GM12878 (cell line): ENCODE measurements at regions not wholly inside any gene's neighbourhood (a gene's known extent, or its start where the extent isn't known, plus 50 kb on each side); places are given as distances from the start of the nearest gene placed in this dataset.

ENCODE experiments used
- ATAC-seq: fragments of 200-7000 bp; cut with Tn5 transposase; 3 replicates; pipeline ENCODE4 v1.9.1; 2020; ENCODE audit warnings: mild to moderate bottlenecking, moderate library complexity
- BruUV-seq: library from RNA; stranded (reverse); fragments of 400-500 nt; replicated peaks from 2 replicates; lab custom pipeline; 2021; lab: Mats Ljungman, UMichigan
- CTCF ChIA-PET: fragments of 300-600 bp; sonication (Branson Sonifier 250); formaldehyde crosslinking; extraction: SDS; loops from one replicate; lab custom pipeline; 2021; ENCODE audit warnings: inconsistent platforms; lab: Yijun Ruan, JAX
- POLR2A ChIA-PET: fragments of 350-600 bp; formaldehyde crosslinking; extraction: SDS; loops from one replicate; lab custom pipeline; 2021; ENCODE audit warnings: inconsistent platforms; lab: Charles Lee
- RAD21 ChIA-PET: fragments of 300-600 bp; sonication (Branson Sonifier 250); formaldehyde crosslinking; loops from one replicate; lab custom pipeline; 2023; ENCODE audit warnings: antibody characterized with exemption; ENCODE audit not compliant: unreplicated experiment; lab: Charles Lee
- SMC1A ChIA-PET: fragments of 300-600 bp; sonication (Branson Sonifier 250); formaldehyde crosslinking; loops from one replicate; lab custom pipeline; 2023; ENCODE audit not compliant: unreplicated experiment, uncharacterized antibody; lab: Charles Lee
- DNase-seq: peaks from one replicate; pipeline ENCODE4 v3.0.0-alpha.2; 2011; ENCODE audit warnings: low read depth, low spot score
- FAIRE-seq: peaks from 3 replicates; lab custom pipeline; 2011; peaks lifted over from hg19 to GRCh38; lab: Jason Lieb, UNC
- H2AFZ ChIP-seq: 2 replicates; pipeline ENCODE4 v1.6.0; 2011; ENCODE audit warnings: low read depth, low read length, control low read depth; ENCODE audit not compliant: control insufficient read depth
- H3K27ac ChIP-seq: 2 replicates; pipeline ENCODE4 v1.5.1; 2011; ENCODE audit warnings: control low read depth; ENCODE audit not compliant: control insufficient read depth, insufficient read depth
- H3K27me3 ChIP-seq, 2 experiments: replicated peaks in 1 of 2; 2 replicates each; pipeline versions ENCODE4 v1.6.0 to v1.6.1; 2011; ENCODE audit warnings: low read length in 1 of 2; ENCODE audit not compliant: control insufficient read depth in 2 of 2, insufficient read depth in 2 of 2
- H3K36me3 ChIP-seq, 2 experiments: 2 replicates each; pipeline ENCODE4 v1.5.1; 2011; ENCODE audit warnings: low read length in 1 of 2; ENCODE audit not compliant: control insufficient read depth in 2 of 2, insufficient read depth in 2 of 2
- H3K4me1 ChIP-seq: 2 replicates; pipeline ENCODE4 v1.6.1; 2011; ENCODE audit warnings: mild to moderate bottlenecking, low read length, moderate library complexity, mixed read lengths; ENCODE audit not compliant: control insufficient read depth, insufficient read depth
- H3K4me2 ChIP-seq: 2 replicates; pipeline ENCODE4 v1.6.0; 2011; ENCODE audit warnings: control low read depth; ENCODE audit not compliant: control insufficient read depth, insufficient read depth
- H3K4me3 ChIP-seq: fragments of 200-600 bp; sonication (generic); 2 replicates; pipeline ENCODE4 v1.5.1; 2016
- H3K79me2 ChIP-seq: 2 replicates; pipeline ENCODE4 v1.6.0; 2011; ENCODE audit warnings: low read length; ENCODE audit not compliant: control insufficient read depth, insufficient read depth
- H3K9ac ChIP-seq: 2 replicates; pipeline ENCODE4 v1.8.0; 2011; ENCODE audit warnings: low read length, control low read depth, mixed read lengths; ENCODE audit not compliant: control insufficient read depth, insufficient read depth
- H3K9me3 ChIP-seq: replicated peaks from 3 replicates; pipeline ENCODE4 v1.5.1; 2011; ENCODE audit warnings: mild to moderate bottlenecking, low read length; ENCODE audit not compliant: control insufficient read depth, insufficient read depth
- H4K20me1 ChIP-seq: 2 replicates; pipeline ENCODE4 v1.6.0; 2011; ENCODE audit not compliant: control insufficient read depth, insufficient read depth
- KDM1A ChIP-seq: fragments of 200-600 bp; sonication (generic); IDR thresholded peaks from 2 replicates; pipeline ENCODE4 v1.6.1; 2016; ENCODE audit warnings: borderline replicate concordance
- NFYA ChIP-seq: IDR thresholded peaks from 2 replicates; pipeline ENCODE4 v1.6.1; 2011; ENCODE audit warnings: low read depth, mild to moderate bottlenecking, low read length, improper control_type of control experiment, borderline replicate concordance
- NR2F1 ChIP-seq: fragments of 450-650 bp; conservative IDR thresholded peaks from 2 replicates; pipeline ENCODE4 v1.6.1; 2017; ENCODE audit warnings: mild to moderate bottlenecking
- NRF1 ChIP-seq: conservative IDR thresholded peaks from 2 replicates; pipeline ENCODE4 v1.6.1; 2011; ENCODE audit warnings: mild to moderate bottlenecking, low read depth, low read length, improper control_type of control experiment
- POLR2AphosphoS5 ChIP-seq: IDR thresholded peaks from 2 replicates; pipeline ENCODE4 v1.6.1; 2011; ENCODE audit warnings: mild to moderate bottlenecking, low read length, inconsistent platforms
- STAT1 ChIP-seq: fragments of 450-650 bp; conservative IDR thresholded peaks from 2 replicates; pipeline ENCODE4 v1.6.1; 2014; ENCODE audit warnings: antibody characterized with exemption, mild to moderate bottlenecking
- WGBS: methylation state at CpG from one replicate; pipeline ENCODE4 v1.1.6; 2016; ENCODE audit warnings: low lambda C conversion rate; ENCODE audit not compliant: insufficient replicate concordance, insufficient coverage; ENCODE audit errors: missing lambda C conversion rate; 5-methylcytosine and 5-hydroxymethylcytosine counted together
- in situ Hi-C: fragments of 300-500 bp; cut with MboI; formaldehyde crosslinking; loops from 9 replicates; pipeline ENCODE4 v1.14.3; 2018; ENCODE audit warnings: mixed read lengths
- intact Hi-C: fragments of 100-400 bp; cut with micrococcal nuclease; formaldehyde crosslinking; loops from one replicate; pipeline ENCODE4 v1.14.2; 2022; ENCODE audit not compliant: unreplicated experiment
- TF ChIP-seq, protein P1 (sequence below): fragments of 450-650 bp; IDR thresholded peaks from 2 replicates; pipeline ENCODE4 v1.6.1; 2016; ENCODE audit warnings: mild to moderate bottlenecking
- TF ChIP-seq, protein P2 (sequence below): fragments of 450-650 bp; IDR thresholded peaks from 2 replicates; pipeline ENCODE4 v1.6.1; 2016; ENCODE audit warnings: mild to moderate bottlenecking

DNA sequence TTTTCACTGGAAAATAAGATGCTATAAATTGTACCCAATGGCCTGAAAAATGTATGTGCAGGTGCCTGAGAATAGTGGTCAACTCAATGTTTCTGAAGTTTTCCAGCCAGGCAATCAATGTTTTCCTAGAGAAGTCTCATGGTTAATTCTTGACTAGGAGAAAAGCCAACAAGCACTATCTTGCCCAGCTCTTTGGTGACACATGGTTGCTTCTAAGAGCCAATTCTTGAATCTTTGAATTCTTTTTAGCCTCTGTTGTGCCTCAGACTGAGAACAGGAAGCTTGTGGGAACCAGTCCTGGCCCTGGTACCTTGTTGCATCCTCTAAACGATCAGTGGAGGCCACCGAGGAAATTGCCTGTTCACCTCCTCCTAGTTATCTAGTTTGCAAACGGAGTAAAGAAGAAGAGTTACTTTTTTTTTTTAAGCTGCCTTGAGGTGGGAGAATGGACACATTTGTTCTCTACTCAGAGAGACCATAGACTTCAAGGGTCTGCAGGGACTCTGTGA is 144.0 kb upstream of the MKLN1 start:
- Histone ChIP-seq H2AFZ (peak overlapping the region; percentile 29; the same call in 1 of the 2 replicates), H3K79me2 (no peaks in the 10 kb centered on the region)
- ChIA-PET POLR2A (interaction anchor here (0.6 to 1.5 kb wide), 2 partner anchors 11 to 13 kb away, joined by 3 to 4 read pairs; no protein-coding TSS in a partner anchor), SMC1A (interaction anchor here (1.4 to 1.6 kb wide), 3 partner anchors 11 to 74 kb away, joined by 4 to 5 read pairs (median 4); no protein-coding TSS in a partner anchor)
- in situ Hi-C loops, result no loop called here
- TF ChIP-seq, protein P1, sequence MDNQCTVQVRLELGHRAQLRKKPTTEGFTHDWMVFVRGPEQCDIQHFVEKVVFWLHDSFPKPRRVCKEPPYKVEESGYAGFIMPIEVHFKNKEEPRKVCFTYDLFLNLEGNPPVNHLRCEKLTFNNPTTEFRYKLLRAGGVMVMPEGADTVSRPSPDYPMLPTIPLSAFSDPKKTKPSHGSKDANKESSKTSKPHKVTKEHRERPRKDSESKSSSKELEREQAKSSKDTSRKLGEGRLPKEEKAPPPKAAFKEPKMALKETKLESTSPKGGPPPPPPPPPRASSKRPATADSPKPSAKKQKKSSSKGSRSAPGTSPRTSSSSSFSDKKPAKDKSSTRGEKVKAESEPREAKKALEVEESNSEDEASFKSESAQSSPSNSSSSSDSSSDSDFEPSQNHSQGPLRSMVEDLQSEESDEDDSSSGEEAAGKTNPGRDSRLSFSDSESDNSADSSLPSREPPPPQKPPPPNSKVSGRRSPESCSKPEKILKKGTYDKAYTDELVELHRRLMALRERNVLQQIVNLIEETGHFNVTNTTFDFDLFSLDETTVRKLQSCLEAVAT, result no peak
- TF ChIP-seq, protein P2, sequence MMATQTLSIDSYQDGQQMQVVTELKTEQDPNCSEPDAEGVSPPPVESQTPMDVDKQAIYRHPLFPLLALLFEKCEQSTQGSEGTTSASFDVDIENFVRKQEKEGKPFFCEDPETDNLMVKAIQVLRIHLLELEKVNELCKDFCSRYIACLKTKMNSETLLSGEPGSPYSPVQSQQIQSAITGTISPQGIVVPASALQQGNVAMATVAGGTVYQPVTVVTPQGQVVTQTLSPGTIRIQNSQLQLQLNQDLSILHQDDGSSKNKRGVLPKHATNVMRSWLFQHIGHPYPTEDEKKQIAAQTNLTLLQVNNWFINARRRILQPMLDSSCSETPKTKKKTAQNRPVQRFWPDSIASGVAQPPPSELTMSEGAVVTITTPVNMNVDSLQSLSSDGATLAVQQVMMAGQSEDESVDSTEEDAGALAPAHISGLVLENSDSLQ, result no peak
- TF ChIP-seq KDM1A (no peak), NRF1 (no peak), STAT1 (no peak), POLR2AphosphoS5 (no peak), NR2F1 (no peak), NFYA (no peak)
- TF ChIP-seq, all 136 proteins: peak for 0
- Histone ChIP-seq H3K4me3 (no peak overlapping the region), H4K20me1 (no peaks in the 10 kb centered on the region), H3K27ac (no peak overlapping the region), H3K4me1 (peaks cover 12% of the 10 kb centered on the region), H3K4me2 (no peak overlapping the region), H3K27me3 (no peaks in the 10 kb centered on the region), H3K9ac (no peak overlapping the region), H3K36me3 (no peaks in the 10 kb centered on the region), H3K9me3 (no peaks in the 10 kb centered on the region; the same call in 2 of the 3 replicates)
- intact Hi-C loops, result no loop called here
- FAIRE-seq (no peak), ATAC-seq (peak; percentile 13; the same call in 1 of the 3 replicates), DNase-seq (no peak)
- ChIA-PET RAD21 (interaction anchor here (0.5 to 1.4 kb wide), 3 partner anchors 35 to 256 kb away, joined by 3 to 5 read pairs (median 4); no protein-coding TSS in a partner anchor), CTCF (interaction anchor here (0.7 kb wide), 1 partner anchor 18 kb away, joined by 6 read pairs; no protein-coding TSS in a partner anchor)
- BruUV-seq, result no TSS peak
- 3% methylated on average over 3 of the region's 3 CpGs for WGBS
